ENCODE measurements at regions not wholly inside any gene's neighbourhood (a gene's known extent, or its start where the extent isn't known, plus 50 kb on each side); places are given as distances from the start of the nearest gene placed in this dataset.
"Not testable (repeated sequence)": the region's sequence is repeated elsewhere in the genome, so short reads cannot be mapped to it uniquely, and the experiment has no call there.

DNA sequence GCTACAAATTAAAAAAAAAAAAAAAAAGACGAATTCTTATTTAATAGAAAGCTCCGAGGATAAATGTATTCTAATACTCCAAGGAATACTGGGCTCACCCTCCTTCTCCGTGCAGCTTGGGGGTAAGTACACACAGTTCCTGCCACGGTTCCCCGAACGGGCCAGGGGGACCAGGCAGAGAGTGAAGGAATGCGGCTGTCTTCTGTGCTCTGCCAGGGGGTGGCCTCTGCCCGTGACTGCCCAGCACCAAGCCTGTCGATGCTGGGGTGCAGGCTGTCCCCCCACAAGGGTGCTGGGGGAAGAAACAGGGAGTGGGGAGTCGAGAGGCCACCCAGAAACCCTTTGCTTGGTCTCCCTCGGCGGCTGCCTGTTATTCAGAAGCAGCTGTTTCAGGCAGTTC, 410.1 kb upstream of the IRX1 start:
- DNase-seq = no peak

DNA sequence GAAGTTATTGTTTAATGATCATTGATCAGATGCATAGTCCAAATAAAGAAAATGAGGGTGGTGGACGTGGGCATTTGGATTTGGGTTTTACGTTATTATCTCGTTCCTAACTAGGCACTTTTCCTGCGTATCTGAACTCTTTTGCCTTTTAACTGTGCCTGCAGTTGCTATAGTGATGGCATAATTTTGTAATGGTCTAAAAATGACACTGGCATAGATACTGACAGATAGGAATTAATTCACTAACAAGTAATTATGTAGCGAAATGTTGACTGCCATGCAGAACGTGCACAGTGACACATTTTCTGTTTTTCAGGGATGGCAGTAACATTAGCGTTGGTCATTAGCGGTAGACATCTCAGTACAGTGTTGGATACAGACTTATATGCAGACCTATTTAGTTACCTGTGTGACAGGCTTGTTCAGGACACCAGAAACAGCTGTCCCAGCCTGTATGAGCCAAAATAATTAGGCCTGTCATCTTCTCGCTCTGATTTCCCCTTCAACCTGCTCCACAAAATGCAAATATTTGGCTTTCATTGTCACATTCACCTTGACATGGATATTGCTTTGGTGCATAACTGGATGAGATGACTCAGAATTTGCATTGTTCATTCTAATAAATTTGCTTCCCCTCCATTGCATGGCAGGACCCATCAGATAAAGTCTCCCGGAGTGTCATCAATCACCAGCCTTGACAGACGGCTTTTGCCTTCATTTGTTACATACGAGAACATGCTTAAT, 413.3 kb upstream of the IRX1 start:
- DNase-seq = peak; percentile 43

DNA sequence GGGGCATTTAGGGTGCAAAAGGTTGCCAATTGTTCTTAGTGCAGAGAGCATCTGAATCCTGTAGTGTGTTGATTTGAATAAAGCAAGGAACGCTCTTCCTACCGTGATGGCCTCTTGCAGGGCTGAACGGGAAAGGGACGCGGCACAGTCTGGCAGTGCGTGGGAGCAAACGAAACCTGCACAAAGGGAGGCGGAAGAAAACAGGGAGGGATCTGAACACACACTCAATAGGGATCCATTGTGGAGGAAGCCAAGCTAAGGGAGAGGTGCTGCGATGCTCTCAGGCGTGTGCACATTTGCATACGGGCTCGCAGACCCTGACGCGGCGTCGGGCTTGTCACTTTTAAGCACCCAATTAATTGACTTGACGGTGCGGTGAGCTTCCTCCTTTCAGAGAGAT, 414.0 kb upstream of the IRX1 start:
- DNase-seq = peak; percentile 18

DNA sequence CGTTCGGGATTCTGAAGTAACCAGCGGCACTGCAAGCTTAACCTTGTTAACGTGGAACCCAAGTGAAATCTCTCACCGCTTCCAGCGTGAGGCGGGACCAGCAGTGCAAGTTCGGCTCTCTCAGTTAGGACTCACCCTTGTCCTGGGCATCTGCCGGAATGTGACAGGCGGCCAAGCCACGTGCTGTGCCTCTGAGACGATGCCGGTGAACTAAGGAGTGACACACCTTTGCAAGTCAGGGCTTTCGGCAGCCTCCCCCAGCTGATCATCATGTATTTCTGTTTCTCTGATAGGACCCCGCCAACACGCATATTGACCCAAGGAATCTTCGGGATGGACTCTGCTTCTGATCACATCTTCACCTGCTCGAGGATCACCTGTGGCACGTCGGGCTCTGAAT, 415.0 kb upstream of the IRX1 start:
- DNase-seq = no peak

DNA sequence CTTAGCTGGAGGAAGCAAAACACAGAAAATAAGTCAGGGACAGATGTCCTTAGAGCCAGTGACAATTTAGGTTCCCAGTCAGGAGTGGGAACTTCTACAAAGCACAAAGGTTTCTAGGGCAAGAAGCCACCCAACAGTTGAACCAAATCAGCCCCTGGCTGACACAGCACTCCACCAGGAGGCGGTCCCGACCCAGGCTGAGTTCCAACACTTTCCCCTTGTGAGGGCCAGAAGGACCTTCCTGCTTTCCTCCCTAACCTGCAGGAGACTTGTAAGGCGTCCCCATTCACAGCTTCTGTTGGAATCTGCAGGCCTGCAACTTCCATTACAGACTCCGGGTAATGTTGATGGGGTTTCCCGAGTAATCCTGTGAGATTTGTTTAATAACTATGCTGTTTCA, 416.4 kb upstream of the IRX1 start:
- DNase-seq = no peak

DNA sequence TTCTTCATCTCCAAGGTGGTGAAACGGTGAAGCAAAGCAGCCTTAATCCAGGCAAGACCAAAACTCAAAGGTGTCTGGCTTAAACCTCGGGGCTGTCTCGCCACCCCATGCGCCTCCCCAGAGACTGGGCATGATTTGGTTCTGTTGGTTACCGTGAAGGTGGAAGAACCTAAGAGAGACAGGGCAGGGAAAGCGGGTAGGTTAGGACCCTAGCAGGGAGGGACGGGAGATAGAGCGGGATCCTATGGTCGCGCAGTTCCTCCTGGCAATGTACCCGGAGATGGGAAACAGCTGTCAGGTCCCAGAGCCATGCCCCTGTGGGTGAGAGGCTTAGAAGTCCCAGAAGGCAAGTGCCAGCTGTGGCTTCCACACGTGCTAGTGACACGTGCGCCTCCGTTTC, 418.3 kb upstream of the IRX1 start:
- DNase-seq = no peak

DNA sequence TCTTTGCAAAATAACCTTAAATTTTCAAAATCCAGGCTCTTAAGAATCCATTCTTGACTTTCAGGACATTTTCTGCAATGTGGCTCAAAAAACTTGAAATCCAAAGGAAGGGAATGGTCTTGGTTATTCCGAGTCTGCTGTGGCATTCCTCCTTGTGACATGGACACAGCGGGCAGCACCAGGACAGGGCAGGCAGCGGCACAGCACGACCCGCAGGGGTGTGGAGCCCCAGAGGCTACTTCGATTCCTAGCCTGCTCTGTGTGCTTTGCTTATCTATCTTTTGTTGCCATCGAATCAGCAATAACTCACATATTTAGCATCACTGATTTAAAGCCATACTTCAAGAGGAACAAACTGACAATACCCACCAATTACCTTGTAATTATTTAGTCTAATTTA, 420.2 kb upstream of the IRX1 start:
- no peak for DNase-seq

DNA sequence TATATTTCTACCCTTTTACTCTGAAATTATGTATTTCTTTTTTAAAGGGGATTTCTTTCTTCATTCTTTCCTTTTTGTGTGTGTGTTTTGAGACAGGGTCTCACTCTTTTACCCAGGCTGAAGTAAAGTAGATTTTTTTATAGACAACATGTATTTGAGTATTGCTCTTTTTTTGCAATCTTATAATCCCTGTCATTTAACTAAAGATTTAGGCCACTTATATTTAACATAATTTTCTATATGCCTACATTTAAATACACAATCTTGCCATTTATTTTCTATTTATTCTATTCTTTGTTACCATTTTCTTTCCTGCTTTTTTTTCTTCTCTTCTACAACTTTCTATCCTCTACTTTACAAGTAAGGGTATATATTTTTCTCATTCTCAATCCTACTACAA, 416.0 kb upstream of the IRX2 start:
- no peak for DNase-seq

DNA sequence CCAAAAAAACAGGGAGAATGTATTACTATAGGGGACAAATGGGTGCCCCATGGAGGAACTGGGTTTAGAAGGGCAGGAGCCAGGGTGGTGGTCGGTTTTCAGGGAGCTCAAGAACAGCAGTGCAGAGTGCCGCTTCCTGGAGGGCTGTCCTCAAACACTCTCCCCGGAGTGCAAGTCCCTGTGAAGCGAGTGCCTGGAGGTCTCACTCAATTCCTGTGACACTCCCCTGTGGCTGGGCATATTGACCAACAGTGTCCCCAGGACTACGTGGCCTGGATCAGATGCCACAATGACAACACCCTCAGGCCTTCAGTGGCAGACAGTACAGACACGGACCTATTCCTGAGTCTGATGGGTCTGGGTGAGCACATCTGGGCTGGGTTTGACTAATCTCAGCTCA, 412.1 kb upstream of the IRX2 start:
- no peak for DNase-seq

DNA sequence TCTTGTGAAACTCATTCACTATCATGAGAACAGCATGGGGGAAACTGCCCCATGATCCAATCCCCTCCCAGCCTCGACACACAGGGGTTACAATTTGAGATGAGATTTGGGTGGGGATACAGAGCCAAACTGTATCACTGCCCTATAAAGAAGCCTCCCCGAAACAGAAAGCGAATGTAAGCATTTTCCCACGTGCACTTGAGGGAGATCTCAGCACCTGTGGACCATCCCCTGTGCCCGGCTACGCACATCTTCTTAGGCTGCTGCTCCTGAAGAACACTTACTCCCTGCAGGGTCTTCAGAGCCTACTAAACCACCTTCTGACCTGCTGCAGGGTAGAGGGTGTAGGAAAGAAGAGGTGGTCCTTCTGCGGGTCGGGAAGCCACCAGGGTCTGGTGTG, 410.2 kb upstream of the IRX2 start:
- no peak for DNase-seq

DNA sequence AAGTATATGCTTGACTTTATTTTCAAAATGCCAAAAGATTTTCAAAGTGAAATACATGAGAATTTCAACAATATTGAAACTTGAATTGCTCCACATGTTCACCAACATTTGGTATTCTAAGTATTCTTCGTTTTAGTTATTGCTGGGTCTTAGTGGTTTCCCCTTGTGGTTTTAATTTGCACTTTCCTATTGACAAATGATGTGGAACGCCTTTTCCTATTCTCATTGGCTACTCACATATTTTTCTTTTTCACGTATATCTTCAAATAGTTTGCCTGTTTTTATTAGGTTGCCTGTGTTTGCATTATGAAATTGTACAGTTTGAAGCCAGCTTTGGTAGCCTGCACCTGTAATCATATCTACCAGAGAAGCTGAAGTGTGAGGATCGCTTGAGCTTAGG, 405.7 kb upstream of the IRX2 start:
- DNase-seq = no peak

DNA sequence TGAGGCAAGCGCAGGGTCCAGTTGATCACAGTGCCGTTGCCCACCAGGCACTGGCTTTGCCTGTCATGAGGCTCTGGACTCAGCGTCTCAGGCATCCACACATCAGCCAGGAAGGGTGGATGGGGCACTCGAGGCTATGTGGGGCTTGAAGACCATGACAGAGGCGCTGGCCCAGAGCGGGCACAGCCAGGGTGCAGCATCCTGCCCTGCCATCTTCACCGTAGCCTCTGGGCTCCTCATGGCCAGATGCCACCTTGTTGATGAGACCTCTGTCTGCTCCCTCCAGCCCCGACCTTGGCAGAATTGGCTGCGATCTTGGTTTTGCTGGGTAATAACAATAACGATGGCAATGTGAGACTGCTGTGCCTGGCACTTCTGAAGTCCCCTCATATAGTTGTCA, 404.2 kb upstream of the IRX2 start:
- no peak for DNase-seq

DNA sequence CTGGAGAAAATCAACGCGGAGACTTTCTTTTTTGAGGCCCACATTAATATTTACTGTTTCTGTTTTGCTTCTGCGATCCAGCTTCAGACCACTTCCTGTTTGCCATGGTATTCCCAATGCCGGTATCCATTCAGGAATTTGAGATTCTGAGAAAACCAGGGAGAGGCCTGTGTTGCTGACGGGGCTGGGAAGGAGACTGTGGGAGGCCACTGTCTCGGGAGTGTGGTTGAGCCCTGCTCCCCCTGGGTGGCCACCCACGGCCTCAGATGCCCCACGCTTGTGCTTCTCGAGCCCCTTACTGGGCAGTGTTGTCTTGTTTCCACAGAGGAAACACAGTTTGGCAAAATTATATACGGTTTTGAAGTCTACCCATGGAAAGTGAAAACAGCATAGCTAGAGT, 403.6 kb upstream of the IRX2 start:
- DNase-seq = no peak

DNA sequence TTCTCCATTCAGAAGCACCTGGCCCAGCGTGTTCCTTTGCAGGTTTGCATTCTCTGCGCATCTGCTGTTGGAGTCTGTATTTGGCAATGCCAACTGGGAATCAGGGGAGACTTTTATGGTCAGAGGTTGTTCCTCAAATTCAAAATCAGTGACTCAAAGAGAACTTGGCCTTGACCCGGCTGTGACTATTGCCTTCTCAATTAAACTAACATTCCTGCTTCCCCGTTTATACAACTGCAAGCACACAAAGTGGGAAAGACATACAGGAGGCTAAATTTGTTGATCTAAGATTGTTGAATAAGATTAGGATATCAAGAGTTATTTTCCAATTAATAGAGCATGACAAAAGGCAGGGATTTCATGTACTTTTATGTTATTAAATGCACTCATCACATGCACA, 402.4 kb upstream of the IRX2 start:
- no peak for DNase-seq

DNA sequence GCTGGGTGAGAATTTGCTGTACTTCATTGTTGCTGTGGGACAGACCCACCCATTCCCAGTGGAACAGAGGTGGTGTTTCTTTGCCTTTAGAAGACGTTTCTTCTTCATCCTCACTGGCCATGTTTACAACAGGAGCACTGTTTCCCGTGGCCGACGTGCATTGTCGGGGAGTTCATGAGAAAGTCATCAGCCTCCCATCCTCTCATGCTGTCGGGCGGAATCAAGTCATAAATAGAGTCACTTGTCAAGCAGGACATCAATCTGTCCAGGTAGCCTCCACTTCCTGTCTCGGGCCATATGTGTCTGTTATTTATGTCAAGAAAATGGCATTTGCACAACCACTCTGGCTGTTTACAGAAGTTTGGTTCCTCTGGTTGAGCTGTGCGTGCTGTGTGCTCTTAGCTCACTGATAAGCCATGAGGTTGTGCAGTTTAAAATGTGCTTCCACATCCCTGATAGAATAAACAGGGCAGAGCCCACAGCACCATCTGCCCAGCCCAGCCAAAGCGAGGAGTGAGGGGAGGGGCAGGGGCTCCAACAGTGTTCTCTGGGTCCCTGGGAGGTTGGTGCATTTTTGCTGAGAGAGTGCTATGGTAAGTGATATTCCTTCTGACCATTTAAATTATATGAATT, 401.9 kb upstream of the IRX2 start:
- peak; percentile 13 for DNase-seq

DNA sequence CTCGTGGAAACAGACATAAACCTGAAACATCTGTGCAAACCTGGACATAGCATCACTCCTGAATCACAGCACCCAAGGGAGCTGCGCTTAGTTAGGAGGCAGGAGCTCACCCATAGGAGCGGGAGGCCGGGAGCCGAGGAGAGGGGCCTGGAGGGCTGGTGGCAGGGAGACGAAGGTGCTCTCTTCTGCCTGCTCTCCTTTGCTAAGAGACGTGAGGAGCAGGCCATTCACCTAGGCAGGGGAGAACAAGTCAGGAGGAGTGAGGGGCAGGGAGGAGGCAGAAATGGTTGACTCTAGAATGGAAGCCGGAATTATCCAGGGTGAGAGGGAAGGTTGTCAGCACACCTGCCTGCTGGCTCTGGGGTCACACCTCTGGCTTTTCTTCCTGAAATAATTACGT, 398.4 kb upstream of the IRX2 start:
- DNase-seq = no peak

DNA sequence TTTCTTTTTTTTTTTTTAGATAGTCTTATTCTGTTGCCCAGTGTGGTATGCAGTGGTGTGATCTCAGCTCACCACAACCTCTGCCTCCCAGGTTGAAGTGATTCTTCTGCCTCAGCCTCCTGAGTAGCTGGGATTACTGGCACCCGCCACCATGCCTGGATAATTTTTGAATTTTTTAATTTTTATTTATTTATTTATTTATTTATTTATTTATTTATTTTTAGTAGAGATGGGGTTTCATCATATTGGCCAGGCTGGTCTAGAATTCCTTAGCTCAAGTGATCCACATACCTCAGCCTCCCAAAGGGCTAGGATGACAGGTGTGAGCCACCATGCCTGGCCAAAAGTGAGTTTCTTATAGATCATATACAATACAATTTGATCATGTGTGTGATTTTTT, 395.9 kb upstream of the IRX2 start:
- not testable (repeated sequence) for DNase-seq

DNA sequence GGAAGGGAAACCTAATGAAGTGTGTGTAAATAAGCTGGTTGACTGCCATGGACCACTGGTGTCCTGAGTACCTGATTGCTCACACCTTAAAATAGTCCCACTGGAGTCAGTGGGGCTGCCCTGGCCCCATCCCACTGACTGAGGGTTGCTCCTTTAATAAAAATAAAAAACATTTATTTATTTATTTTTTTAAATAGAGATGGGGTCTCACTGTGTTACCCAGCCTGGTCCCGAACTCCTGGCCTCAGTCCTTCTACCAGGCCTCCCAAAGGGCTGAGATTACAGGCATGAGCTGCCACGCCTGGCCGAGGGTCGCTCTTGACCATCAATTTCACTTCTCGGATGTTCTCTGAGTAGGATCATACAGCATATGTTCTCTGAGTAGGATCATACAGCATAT, 394.2 kb upstream of the IRX2 start:
- no peak for DNase-seq

DNA sequence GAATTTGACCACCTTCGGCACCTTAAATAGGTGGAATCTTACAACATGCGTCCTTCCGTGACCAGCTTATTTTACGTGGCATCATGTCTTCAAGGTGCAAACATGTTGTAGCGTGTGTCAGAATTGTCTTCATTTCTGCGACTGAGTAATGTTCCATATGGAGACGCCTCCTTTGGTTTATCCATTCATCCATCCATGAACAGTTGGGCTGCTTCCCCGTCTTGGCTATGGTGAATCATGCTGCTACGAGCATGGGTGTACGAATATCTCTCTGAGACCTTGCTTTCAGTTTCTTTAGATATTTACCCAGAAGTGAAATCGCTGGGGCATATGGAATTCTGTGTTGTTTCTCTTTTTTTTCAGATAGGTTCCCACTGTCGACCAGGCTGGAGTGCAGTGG, 391.9 kb upstream of the IRX2 start:
- DNase-seq = no peak

DNA sequence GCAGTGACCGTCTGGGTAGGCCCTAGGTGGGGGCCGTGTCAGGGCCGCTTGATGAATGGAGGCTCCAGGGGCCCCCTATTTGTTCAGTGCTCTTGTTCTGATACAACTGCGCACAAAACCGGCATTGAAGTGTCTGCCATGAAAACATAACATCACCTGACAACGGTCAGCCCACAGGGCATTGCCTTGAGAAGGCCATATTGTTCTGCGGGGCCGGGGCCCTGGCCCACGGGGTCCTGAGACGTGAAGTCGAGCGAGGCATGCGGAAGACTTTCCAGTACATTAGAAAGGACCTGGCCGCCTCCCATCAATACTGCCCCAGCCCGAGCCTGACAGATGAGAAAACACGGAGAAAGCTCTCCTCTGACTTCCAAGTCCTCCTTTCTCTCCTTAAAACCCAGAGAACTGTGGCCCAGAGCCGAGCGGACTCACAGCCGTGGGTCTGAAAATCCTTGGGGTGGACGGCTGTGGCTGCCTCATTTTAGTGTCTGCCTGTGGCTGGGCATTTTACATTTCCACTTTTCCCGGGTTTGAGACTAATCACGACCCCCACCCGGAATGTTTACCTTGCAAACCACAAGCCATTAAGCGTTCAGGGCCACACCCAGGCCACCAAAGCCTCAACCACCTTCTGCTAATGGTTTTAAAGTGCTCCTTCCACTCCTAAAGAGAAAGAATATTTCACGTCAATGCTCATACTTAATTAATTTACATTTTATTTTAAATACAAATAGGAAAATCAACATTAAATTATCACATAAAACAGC, 391.0 kb upstream of the IRX2 start:
- no peak for DNase-seq

DNA sequence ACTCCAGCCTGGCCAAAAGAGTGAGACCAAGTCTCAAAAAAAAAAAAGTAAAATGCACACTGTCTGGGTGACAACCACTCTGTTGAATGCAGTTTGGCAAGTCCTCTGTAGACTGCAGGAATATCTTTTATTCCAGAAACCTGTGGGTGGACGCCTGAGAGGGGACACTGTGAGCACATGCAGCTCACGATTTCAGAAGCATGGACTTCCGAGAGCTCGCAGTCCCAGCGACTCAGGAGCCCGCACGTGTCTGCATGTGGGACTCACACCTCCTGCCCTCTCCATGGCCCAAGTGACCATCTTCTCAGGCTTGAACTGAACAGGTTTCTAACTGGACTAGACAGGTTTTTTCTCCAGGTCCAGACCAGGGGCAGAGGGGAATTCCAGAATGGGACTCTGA, 388.6 kb upstream of the IRX2 start:
- DNase-seq = no peak

DNA sequence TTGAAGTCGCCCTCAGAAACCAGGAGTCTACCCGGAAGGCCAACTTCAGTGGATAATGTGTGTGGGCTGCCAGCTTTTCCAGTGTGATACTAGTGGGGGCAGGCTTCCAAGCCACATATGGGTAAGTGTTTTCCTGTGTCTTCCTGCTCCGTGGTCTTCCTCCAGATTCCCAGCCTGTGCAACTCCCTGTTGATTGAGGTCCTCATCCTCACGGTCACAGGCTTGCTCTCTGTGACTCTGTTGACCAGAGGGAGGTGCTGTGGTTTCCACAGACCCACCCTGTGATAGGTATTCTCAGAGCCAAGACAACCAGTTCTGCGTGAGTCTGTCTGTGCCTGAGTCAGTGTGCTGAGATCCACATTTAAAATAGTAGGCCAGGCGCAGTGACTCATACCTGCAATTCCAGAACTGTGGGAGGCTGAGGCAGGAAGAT, 388.0 kb upstream of the IRX2 start:
- no peak for DNase-seq

DNA sequence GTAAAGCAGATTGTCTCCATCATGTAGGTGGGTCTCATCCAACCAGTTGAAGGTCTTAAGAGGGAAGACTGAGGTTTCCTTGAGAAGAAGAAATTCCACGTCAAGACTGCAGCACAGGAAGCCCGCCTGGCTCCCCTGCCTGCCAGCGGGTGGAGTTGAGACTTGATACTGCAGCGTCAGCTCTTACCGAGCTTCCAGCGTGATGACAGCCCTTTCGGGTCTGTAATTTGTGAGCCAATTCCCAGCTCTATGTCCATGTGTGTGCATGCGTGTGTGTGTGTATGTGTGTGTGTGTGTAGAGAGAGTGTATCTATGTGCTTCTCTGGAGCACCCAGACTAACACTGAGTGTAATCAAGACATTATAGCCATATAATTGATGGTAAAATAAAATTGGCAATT, 379.7 kb upstream of the IRX2 start:
- no peak for DNase-seq

DNA sequence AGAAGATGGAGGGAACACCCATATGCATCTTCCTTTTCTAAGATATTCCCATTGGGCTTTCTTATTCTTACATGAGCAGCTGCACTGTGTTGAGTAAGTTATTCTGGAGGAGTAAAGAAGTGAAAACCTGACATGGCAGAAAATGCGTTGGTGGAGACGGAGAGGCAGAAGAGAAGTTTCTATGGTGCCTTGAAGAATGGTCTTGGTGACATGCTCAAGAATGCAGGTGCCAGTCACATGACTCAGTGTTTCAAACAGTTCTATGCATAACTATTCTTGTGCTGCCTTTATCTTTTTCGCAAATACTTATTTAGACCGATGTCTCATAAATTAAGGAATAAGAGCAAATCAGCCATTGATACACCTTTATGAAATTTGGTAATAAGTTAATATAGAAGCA, 377.8 kb upstream of the IRX2 start:
- DNase-seq = no peak
